Stimulated activated CD4-positive, alpha-beta T cell treated with anti-CD3 and anti-CD28 coated beads, Interleukin-4, amount 100 ng/mL, for 48 hours (primary cell): ENCODE measurements at regions not wholly inside any gene's neighbourhood (a gene's known extent, or its start where the extent isn't known, plus 50 kb on each side); places are given as distances from the start of the nearest gene placed in this dataset.

Experiments
- DNase-seq, 2 donors: peaks; one replicate each; pipeline ENCODE4 v3.0.0-alpha.2; 2020; ENCODE audit warnings: low read depth in 2 of 2

GRCh38 chr6:139485742-139486475 lies 111.5 kb upstream of the CITED2 start:
- no peak for DNase-seq

GRCh38 chr6:139485185-139485584 lies 110.7 kb upstream of the CITED2 start:
- DNase-seq: no peak

- no peak for DNase-seq
These were observed 108.6 kb upstream of the CITED2 start for GRCh38 chr6:139483079-139483478.

GRCh38 chr6:139482287-139482686 lies 107.8 kb upstream of the CITED2 start:
- no peak for DNase-seq

GRCh38 chr6:139480356-139481165 lies 106.1 kb upstream of the CITED2 start:
- no peak for DNase-seq

GRCh38 chr6:139479433-139480222 lies 105.2 kb upstream of the CITED2 start:
- DNase-seq: no peak

GRCh38 chr6:139475646-139476045 lies 101.2 kb upstream of the CITED2 start:
- DNase-seq: no peak

- DNase-seq: no peak
These were observed 100.8 kb upstream of the CITED2 start for GRCh38 chr6:139475241-139475640.

- DNase-seq: no peak
These were observed 100.0 kb upstream of the CITED2 start for GRCh38 chr6:139474145-139475108.

GRCh38 chr6:139473731-139474130 lies 99.3 kb upstream of the CITED2 start:
- DNase-seq: no peak

GRCh38 chr6:139473231-139473701 lies 98.8 kb upstream of the CITED2 start:
- no peak for DNase-seq

GRCh38 chr6:139472351-139473015 lies 98.0 kb upstream of the CITED2 start:
- DNase-seq: no peak

- no peak for DNase-seq
These were observed 96.5 kb upstream of the CITED2 start for GRCh38 chr6:139470997-139471396.

GRCh38 chr6:139468178-139468819 lies 93.9 kb upstream of the CITED2 start:
- DNase-seq: no peak

- DNase-seq: no peak
These were observed 83.0 kb upstream of the CITED2 start for GRCh38 chr6:139457476-139457875.

- DNase-seq: no peak
These were observed 77.9 kb upstream of the CITED2 start for GRCh38 chr6:139452148-139452876.

GRCh38 chr6:139449611-139450000 lies 75.2 kb upstream of the CITED2 start:
- DNase-seq: no peak

GRCh38 chr6:139448998-139449610 lies 74.7 kb upstream of the CITED2 start:
- no peak for DNase-seq
